NCI-H526 treated with DMSO at 0.1 percent for 48 hours (cell line): ENCODE measurements at regions not wholly inside any gene's neighbourhood (a gene's known extent, or its start where the extent isn't known, plus 50 kb on each side); places are given as distances from the start of the nearest gene placed in this dataset.
A peak's percentile ranks its signal among the peaks of the same experiment; 100 is the strongest.
"Not testable (repeated sequence)": the region's sequence is repeated elsewhere in the genome, so short reads cannot be mapped to it uniquely, and the experiment has no call there.

Experiments used
- DNase-seq: peaks from one replicate; lab custom pipeline; 2025; lab: John Stamatoyannopoulos, UW

DNA sequence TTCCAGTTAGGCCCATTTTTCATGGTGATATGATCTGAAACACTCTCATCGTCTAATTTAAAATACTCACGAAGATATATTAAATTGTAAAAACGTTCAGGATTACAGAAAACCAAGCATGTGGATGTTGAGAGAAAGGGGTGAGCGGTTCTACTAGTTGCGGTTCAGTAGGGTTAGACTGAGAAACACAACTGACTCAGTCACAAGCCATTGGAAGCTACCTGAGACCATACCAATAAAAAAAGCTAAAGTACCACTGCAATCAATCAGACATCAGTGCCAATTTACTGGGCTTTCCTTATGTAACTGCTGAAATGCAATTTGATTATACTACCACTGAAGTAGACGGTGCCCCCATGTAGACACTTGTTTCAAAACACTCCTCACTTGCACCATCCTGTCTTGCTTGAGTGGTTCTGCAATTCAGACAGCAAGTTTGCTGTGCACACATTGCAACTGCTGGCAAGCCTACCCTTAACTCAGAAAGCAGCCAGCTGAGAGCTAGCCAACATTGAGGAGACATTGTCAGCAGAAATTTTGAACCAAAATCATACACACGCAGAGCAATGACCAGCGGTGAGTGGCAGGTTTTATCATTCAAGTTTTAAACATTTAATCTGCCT is 368.7 kb upstream of the ARHGEF26 start:
- DNase-seq = no peak

GRCh38 chr3:153753035-153753434 is 368.2 kb upstream of the ARHGEF26 start:
- DNase-seq = no peak

GRCh38 chr3:153756816-153757215 is 364.4 kb upstream of the ARHGEF26 start:
- no peak for DNase-seq

DNA sequence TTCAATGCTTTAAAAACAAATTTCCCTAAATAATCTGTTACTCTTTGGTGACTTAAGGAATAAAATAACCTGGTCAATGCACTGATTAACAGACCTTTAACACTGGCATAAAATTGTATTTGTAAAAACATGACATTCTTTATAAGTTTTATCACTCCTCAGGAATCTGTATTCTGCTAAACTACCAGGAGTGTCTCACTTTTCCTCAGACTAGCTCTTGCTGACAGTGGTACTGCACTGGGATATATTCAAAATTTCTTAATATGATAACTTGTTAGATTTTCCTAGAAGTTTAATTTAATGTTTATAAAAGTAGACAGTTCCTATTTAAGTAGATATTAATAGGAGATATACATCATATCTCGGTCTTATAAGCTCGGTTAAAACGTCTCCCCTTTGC is 363.4 kb upstream of the ARHGEF26 start:
- DNase-seq = no peak

DNA sequence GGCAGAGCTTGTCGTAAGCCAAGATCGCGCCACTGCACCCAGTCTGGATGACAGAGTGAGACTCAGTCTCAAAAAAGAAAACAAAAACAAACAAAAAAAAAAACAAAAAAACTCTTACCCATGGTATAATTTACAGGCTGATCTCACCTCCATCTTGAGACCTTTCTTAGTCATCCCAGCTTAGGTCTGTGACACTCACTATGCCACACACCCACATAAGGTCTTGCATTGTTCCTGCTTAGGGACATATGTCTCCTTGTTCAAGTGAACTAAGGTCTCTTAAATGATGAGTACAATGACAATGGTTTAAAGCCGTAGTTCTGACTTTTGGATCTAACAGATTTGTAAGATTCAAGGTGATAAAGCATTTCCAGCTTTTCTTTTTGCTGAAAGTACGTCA is 360.2 kb upstream of the ARHGEF26 start:
- DNase-seq = no peak

DNA sequence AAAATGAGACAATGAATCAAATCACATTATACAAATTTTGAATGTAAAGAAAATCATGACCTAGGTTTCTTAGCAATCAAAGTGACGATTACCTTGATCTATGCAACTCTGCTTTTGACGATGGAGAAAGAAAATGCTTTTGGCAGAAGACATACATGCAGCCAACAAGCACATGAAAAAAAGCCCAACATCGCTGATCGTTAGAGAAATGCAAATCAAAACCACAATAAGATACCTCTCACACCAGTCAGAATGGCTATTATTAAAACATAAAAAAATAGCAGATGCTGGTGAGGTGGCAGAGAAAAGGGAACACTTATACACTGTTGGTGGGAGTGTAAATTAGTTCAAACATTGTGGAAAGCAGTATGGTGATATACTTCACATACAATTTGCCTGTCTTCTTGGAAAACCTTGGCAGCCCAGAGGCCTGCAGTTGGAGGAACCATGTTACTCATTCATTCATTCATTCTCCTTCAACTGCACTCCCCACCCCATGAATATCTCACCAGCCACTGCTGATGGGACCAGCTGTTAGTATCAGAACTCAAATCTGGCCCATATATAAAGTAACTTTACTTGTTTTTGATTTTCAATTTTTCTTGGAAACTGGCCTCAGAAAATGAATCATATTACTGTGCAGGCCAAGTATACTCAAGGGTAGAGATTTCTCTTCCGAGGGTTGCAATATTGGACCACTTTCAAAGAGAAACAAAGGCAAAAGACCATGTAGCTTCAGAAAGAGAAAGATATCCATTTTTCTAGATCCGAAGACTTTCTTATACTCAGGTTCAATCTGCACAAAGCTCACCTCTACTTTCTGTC is 358.6 kb upstream of the ARHGEF26 start:
- DNase-seq = no peak

- no peak for DNase-seq
Measured at GRCh38 chr3:153767601-153768560, 353.3 kb upstream of the ARHGEF26 start.

GRCh38 chr3:153768561-153769469 is 352.4 kb upstream of the ARHGEF26 start:
- DNase-seq = peak; percentile 17

DNA sequence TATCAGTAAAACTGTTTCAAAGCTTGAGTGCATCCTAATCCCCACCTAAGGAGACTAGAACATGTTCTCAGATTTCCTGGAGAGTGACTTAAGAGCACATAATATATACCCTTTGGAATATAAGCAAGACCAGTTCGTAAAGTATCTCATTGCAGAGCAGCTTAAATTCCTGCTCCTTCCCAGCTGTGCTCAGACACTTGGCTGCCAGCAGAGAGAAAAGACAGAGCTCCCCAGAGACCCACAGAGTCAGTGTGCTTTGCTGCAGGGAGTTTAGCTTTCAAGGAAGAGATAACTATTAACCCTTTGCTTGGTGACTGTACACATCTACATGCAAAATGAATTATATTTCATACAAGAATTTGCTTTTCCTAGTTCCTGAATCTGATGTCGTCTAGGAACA is 338.1 kb upstream of the ARHGEF26 start:
- no peak for DNase-seq

- DNase-seq = no peak
Measured at GRCh38 chr3:153783741-153784480, 337.3 kb upstream of the ARHGEF26 start.

GRCh38 chr3:153785901-153786300 is 335.3 kb upstream of the ARHGEF26 start:
- DNase-seq = no peak

- DNase-seq = no peak
Measured at GRCh38 chr3:153789380-153789779, 331.8 kb upstream of the ARHGEF26 start.

DNA sequence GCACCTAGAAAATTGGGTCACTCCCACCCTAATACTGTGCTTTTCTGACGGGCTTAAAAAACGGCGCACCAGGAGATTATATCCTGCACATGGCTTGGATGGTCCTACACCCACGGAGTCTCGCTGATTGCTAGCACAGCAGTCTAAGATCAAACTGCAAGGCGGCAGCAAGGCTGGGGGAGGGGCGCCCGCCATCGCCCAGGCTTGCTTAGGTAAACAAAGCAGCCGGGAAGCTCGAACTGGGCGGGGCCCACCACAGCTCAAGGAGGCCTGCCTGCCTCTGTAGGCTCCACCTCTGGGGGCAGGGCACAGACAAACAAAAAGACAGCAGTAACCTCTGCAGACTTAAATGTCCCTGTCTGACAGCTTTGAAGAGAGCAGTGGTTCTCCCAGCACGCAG is 324.1 kb upstream of the ARHGEF26 start:
- not testable (repeated sequence) for DNase-seq

GRCh38 chr3:153809097-153809496 is 312.1 kb upstream of the ARHGEF26 start:
- no peak for DNase-seq

- DNase-seq = no peak
Measured at GRCh38 chr3:153818338-153818737, 302.9 kb upstream of the ARHGEF26 start.

- no peak for DNase-seq
Measured at GRCh38 chr3:153820035-153820434, 301.2 kb upstream of the ARHGEF26 start.

GRCh38 chr3:153828346-153828745 is 292.8 kb upstream of the ARHGEF26 start:
- not testable (repeated sequence) for DNase-seq

DNA sequence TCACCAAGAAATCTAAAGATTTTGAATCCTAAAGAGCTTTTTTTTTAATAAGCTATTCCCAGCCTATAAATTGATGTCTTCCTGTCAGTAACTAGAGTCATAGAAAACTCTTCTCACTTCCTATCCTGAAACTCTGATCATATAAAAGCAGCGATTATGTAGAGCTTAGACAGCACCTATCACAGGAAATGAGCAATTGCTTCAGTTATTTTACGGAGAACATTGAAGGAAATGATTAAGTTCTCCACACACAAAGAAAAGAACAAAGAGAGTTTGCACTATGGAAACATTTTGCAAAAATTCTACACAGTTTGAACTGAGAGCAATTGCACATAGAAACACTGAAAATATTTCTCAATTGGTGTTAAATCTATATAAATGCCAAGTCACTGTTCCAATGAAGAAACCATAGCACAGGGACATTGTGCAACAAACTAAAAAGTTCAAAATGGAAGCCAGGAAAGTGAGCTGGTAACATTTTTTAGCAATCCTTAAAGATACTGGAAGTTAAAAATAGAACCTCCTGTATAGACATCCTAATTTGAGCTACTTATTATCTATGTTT is 291.5 kb upstream of the ARHGEF26 start:
- DNase-seq = no peak

GRCh38 chr3:153830552-153830951 is 290.6 kb upstream of the ARHGEF26 start:
- DNase-seq = no peak

GRCh38 chr3:153835540-153835939 is 285.6 kb upstream of the ARHGEF26 start:
- DNase-seq = no peak
